Mesodermal cell (in vitro differentiated cells): ENCODE measurements at regions not wholly inside any gene's neighbourhood (a gene's known extent, or its start where the extent isn't known, plus 50 kb on each side); places are given as distances from the start of the nearest gene placed in this dataset.

ENCODE experiments used
- H3K27ac ChIP-seq: 2 replicates; pipeline ENCODE4 v1.7.0; 2013; ENCODE audit warnings: mild to moderate bottlenecking, low read depth, low read length, moderate library complexity; ENCODE audit not compliant: severe bottlenecking
- H3K36me3 ChIP-seq: 2 replicates; pipeline ENCODE4 v1.7.1; 2013; ENCODE audit warnings: mild to moderate bottlenecking, low read length, moderate library complexity; ENCODE audit not compliant: control insufficient read depth, insufficient read depth
- H3K4me1 ChIP-seq: one replicate; pipeline ENCODE4 v1.7.1; 2013; ENCODE audit warnings: mild to moderate bottlenecking, low read length; ENCODE audit not compliant: insufficient read depth, control insufficient read depth, poor library complexity, severe bottlenecking
- H3K4me3 ChIP-seq: 2 replicates; pipeline ENCODE4 v1.7.0; 2013; ENCODE audit warnings: low read length, control low read depth, mild to moderate bottlenecking; ENCODE audit not compliant: insufficient read depth, poor library complexity, severe bottlenecking; ENCODE audit errors: extremely low read depth
- H3K9me3 ChIP-seq: 2 replicates; pipeline ENCODE4 v1.7.1; 2013; ENCODE audit warnings: mild to moderate bottlenecking, low read length, moderate library complexity; ENCODE audit not compliant: control insufficient read depth
- WGBS, 2 experiments: methylation state at CpG; one replicate each; pipeline ENCODE4 v1.1.5; 2013; ENCODE audit warnings: missing lambda C conversion rate in 2 of 2; ENCODE audit not compliant: insufficient coverage in 2 of 2; 5-methylcytosine and 5-hydroxymethylcytosine counted together

DNA sequence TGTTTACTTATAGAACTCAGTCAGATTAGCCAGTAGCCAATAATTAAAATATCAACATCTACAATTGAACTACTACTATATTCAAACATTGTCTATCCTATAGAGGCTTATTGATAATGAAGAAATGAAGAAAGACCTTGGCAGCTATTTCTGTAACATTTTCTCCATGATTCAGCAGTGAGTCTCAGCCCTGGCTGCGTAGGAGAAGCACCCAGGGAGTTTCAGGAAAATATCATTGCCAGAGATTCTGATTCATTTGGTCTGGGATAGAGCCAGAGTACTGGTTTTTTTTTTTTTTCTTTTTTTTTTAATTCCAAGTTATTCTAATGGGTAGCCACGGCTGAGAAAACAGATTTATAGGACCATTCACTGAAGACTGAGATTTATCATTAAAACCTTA lies 404.8 kb downstream of the TXNL1 start:
- H3K4me1 ChIP-seq: no peaks in the 10 kb centered on the region
- WGBS, 2 experiments: no CpG with 5 or more reads among the region's 2 CpGs
- H3K9me3 ChIP-seq: no peaks in the 10 kb centered on the region
- no peak overlapping the region for H3K4me3 ChIP-seq
- no peak overlapping the region for H3K27ac ChIP-seq
- no peaks in the 10 kb centered on the region for H3K36me3 ChIP-seq

DNA sequence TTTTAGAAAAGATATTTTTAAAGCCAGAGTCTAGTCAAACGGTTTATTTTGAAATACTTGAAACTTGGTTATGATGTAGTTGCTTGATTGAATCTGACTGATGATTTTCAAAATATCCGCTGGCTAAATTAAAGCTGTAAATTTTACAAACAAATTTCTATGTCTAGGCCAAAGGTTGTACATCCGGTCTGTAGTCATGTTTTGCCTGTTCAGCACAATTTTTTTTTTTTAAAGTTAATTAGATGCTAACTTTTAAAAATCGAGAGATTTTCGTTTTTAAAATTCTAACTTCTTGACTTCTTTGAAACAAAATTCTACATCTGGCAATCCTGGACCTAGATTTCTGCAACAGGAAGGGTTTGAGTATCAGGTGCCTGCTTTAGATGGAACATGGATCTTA lies 412.4 kb downstream of the TXNL1 start:
- no peaks in the 10 kb centered on the region for H3K4me1 ChIP-seq
- H3K9me3 ChIP-seq: no peaks in the 10 kb centered on the region
- no peak overlapping the region for H3K4me3 ChIP-seq
- H3K27ac ChIP-seq: no peak overlapping the region
- H3K36me3 ChIP-seq: no peaks in the 10 kb centered on the region
- WGBS, 2 experiments: 100% methylated on average over 1 of the region's 5 CpGs; no CpG with 5 or more reads in 1 of the 2 experiments

DNA sequence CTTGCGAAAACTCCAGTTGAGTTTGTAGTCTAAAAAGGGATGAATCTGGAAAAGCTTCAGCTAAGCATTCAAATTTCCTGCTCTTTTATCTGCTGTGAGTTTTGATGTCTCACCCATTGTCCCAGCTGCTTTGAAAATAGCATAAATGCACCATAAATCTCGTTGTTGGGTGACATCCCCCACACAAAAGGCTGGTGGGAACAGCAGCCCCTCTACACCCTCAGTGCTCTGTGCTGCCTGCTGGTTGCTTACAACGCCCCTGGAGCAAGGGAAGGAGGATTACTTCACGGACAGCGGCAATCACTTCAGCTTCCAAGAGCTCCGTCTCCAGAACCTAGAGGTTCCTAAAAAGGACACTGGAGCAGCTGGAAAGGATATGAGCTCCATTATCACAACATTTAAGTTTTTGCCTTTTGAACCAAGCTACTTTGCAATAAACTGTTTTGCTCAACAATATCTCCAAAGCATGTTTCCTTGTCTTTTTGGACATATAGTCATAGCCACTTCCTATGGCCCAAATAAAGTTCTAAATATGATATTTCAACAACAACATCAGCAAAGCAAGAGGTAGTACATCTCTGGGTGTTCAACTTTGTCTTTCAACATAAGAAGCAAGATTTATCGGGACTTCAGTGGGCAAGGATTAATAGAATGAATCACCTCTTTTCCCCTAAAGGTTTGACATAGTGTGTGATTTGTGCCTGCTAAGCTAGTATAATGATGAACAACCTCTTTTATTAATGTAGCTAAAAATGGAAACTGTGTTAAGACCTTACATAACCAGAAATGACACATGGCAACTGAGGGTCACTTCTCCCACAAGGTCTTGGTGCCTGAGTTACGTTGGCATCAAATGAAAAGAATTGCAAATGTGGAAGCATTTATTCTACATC lies 413.5 kb downstream of the TXNL1 start:
- Histone ChIP-seq H3K36me3 (no peaks in the 10 kb centered on the region), H3K9me3 (no peaks in the 10 kb centered on the region), H3K4me3 (no peak overlapping the region), H3K4me1 (no peaks in the 10 kb centered on the region), H3K27ac (no peak overlapping the region)
- 84 to 95% methylated on average over 3 of the region's 8 CpGs for WGBS, 2 experiments

DNA sequence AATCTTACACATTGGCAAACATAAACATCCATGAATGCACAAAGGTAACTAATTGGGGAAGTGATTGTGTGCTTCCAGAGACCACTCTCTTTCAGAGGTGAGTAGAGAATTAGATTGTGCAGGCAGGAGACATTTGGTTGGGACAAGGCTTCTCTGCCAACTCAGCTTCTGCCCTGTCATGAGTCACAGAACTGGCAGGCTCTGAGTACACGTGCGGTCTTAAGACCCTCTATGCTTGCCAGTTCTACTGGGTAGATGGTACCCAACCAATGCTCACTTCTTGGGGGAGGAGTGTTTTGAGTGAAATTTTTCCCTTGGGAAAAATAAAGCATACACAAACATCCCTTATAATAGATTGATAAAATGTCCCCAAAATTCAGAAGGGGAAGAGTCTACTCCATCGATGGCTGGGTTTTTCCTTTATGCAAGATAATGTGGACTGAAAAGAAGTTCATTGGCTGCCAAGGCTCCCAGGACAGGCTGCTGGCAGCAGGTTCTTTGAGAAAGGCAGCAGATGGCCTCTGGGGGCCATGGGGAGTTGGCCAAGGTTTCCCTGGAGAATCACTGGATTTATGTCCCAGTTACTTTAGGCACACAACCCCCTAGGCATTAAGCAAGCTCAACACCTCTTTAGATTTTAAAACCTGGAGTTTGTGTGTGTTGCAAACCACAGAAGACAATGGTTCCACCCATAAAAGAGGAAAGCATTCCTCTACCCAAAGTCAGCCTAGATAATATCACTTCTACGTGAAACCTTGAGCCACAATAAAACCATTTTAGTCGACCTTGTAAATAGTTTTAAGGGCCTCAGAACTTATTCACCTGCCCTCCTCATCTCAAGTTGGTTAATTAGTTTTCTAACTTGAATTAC lies 417.0 kb downstream of the TXNL1 start:
- H3K27ac ChIP-seq: no peak overlapping the region
- no peaks in the 10 kb centered on the region for H3K4me1 ChIP-seq
- H3K36me3 ChIP-seq: no peaks in the 10 kb centered on the region
- H3K4me3 ChIP-seq: no peak overlapping the region
- WGBS, 2 experiments: 93 to 100% methylated on average over 1 to 3 of the region's 5 CpGs
- no peaks in the 10 kb centered on the region for H3K9me3 ChIP-seq

DNA sequence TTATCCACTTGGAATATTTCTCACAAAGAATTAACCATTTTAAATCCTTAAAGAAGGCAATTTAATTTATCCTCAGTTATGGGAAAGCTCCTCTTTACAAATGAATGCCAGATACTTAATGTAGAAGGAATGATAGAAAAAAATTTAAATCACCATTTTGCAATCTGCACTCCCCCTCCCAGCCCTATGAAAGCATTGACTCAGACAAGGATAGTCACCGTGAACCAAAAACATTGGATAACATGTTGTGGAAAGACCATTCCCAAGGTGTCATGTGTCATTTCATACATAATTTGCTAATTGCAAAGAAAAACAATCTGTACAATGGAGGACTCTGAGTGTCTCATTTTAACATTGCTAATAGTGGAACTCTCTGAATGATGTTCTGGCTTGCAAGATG lies 421.0 kb downstream of the TXNL1 start:
- H3K9me3 ChIP-seq: no peaks in the 10 kb centered on the region
- WGBS, 2 experiments: no CpG with 5 or more reads among the region's 1 CpG
- no peaks in the 10 kb centered on the region for H3K4me1 ChIP-seq
- H3K36me3 ChIP-seq: no peaks in the 10 kb centered on the region
- no peak overlapping the region for H3K4me3 ChIP-seq
- no peak overlapping the region for H3K27ac ChIP-seq

DNA sequence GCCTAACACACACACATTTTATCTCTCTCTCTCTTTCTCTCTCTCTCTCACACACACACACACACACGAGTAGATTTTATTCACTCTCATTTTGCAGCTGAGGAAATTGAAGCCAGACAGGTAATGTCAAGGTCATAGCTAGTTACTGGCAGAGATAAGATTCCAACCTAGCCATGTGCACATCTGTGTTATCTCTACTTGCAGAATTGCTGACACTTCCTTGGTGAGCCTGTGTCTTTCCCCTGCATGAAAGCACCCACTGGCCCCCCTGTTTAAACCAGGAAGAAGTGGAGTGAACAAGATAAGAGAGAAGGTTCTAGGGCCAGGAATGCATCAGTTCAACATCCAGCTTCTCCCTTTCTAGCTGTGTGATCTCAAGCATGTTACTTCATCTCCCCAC lies 423.7 kb downstream of the TXNL1 start:
- Histone ChIP-seq H3K36me3 (no peaks in the 10 kb centered on the region), H3K27ac (no peak overlapping the region), H3K9me3 (no peaks in the 10 kb centered on the region), H3K4me3 (no peak overlapping the region), H3K4me1 (no peaks in the 10 kb centered on the region)
- 100% methylated on average over 1 of the region's 1 CpG; no CpG with 5 or more reads in 1 of the 2 experiments for WGBS, 2 experiments

DNA sequence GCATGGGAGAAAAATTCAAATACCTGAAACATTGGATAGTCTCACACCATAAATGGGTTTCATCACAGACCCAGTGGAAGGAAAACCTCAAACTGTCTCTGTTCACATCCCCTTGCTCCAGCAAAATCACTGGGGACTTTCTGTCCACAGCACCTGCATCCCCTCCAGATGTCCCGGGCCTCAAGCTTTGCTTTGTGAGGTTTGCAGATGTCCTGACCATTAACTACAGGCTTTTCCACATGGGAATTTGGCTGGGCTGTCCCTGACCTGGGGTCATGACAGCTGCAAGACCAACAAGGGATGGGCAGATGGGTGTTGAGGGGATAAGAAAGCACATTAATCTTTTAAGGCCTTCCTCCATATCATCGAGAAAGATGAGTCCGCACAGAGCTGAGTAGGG lies 427.9 kb downstream of the TXNL1 start:
- Histone ChIP-seq H3K4me1 (no peaks in the 10 kb centered on the region), H3K27ac (no peak overlapping the region), H3K36me3 (no peaks in the 10 kb centered on the region), H3K4me3 (no peak overlapping the region), H3K9me3 (no peaks in the 10 kb centered on the region)
- WGBS, 2 experiments: 94 to 100% methylated on average over 1 to 2 of the region's 3 CpGs

DNA sequence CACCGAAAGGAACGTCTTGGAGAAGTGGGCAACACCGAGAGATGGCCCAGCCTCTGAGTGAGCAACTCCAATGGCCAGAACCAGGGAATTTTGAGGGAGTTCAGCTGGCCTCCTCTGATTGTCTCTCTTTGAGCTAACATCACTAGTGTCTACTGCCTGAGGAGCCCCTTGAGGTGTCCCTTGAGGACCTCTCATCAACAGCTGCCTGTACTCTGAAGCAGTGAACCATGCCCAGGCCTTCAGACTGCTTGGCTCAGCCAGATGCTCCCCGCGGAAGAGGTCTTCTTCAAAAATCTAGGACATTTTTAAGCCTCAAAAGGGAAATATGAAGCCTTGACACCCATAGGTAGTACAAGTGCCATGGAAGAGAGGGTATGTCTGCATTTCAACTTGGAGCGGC lies 430.4 kb downstream of the TXNL1 start:
- Histone ChIP-seq H3K4me1 (no peaks in the 10 kb centered on the region), H3K9me3 (peaks cover 3% of the 10 kb centered on the region), H3K4me3 (no peak overlapping the region), H3K36me3 (no peaks in the 10 kb centered on the region), H3K27ac (no peak overlapping the region)
- 90 to 97% methylated on average over 6 of the region's 6 CpGs for WGBS, 2 experiments

DNA sequence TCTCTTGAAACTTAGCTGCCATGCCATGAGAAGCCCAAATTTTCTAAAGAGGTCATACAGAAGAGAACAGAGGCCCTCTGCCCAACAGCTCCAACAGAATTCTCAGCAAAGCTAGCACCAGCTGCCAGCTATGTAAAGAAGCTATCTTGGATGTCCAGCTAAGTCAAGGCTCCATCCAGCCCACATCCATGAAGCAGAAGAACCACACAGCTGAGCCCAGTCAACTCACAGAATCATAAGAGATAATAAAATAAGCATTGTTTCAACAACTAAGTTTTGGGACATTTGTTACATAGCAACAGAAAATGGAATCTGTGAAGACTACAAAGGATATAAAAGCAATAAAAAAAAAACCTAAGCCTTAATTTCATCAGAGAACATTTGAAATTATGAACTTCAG lies 434.3 kb downstream of the TXNL1 start:
- Histone ChIP-seq H3K4me1 (peaks cover 13% of the 10 kb centered on the region), H3K9me3 (peaks cover 3% of the 10 kb centered on the region), H3K27ac (no peak overlapping the region), H3K36me3 (no peaks in the 10 kb centered on the region), H3K4me3 (no peak overlapping the region)

DNA sequence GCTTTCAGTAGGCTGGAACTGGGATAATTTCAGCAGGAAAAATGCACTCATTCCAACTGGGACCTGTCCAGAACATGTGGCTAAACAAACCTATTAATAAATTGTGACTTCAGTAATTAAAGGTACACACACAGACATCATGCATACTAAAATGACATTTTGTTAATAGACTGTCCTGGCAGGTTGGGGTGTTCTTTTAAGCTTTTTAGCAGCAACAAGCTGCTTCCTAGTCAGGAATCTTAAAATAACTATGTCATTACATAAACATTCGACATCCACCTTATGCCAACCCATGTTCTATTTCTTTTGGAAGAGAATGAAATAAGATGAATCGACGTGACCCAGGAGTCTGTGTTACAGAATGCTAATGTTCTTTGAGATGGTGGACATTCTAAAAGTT lies 435.7 kb downstream of the TXNL1 start:
- peaks cover 3% of the 10 kb centered on the region for H3K9me3 ChIP-seq
- H3K27ac ChIP-seq: no peak overlapping the region
- no peak overlapping the region for H3K4me3 ChIP-seq
- peaks cover 18% of the 10 kb centered on the region for H3K4me1 ChIP-seq
- WGBS, 2 experiments: 100% methylated on average over 2 of the region's 3 CpGs
- no peaks in the 10 kb centered on the region for H3K36me3 ChIP-seq
